ENCODE measurements at regions not wholly inside any gene's neighbourhood (a gene's known extent, or its start where the extent isn't known, plus 50 kb on each side); places are given as distances from the start of the nearest gene placed in this dataset.

GRCh38 chr2:156006721-156007618 lies 325.6 kb downstream of the NR4A2 start:
- TF ChIP-seq, protein P1, sequence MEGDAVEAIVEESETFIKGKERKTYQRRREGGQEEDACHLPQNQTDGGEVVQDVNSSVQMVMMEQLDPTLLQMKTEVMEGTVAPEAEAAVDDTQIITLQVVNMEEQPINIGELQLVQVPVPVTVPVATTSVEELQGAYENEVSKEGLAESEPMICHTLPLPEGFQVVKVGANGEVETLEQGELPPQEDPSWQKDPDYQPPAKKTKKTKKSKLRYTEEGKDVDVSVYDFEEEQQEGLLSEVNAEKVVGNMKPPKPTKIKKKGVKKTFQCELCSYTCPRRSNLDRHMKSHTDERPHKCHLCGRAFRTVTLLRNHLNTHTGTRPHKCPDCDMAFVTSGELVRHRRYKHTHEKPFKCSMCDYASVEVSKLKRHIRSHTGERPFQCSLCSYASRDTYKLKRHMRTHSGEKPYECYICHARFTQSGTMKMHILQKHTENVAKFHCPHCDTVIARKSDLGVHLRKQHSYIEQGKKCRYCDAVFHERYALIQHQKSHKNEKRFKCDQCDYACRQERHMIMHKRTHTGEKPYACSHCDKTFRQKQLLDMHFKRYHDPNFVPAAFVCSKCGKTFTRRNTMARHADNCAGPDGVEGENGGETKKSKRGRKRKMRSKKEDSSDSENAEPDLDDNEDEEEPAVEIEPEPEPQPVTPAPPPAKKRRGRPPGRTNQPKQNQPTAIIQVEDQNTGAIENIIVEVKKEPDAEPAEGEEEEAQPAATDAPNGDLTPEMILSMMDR (IDR thresholded peaks at IDR 0.05) = no peak
- TF ChIP-seq EZH2 (IDR thresholded peaks at IDR 0.05; ENCODE audit: borderline replicate concordance, insufficient read depth, low read depth, low read length, poor library complexity, severe bottlenecking) = no peak

All from B cell (primary cell).